Subcutaneous abdominal adipose tissue (tissue), 5 donors: ENCODE measurements at regions not wholly inside any gene's neighbourhood (a gene's known extent, or its start where the extent isn't known, plus 50 kb on each side); places are given as distances from the start of the nearest gene placed in this dataset.
"Not testable (repeated sequence)": the region's sequence is repeated elsewhere in the genome, so short reads cannot be mapped to it uniquely, and the experiment has no call there.

Source experiments
- H3K27ac ChIP-seq: one replicate; pipeline ENCODE4 v1.7.0; 2013; ENCODE audit warnings: low read depth, mild to moderate bottlenecking, inconsistent platforms, low read length, moderate library complexity
- H3K27me3 ChIP-seq, 5 donors: one replicate each; pipeline ENCODE4 v1.7.0; 2013; ENCODE audit warnings: low read length in 5 of 5, inconsistent platforms in 1 of 5; ENCODE audit not compliant: control insufficient read depth in 5 of 5, insufficient read depth in 4 of 5
- H3K36me3 ChIP-seq, 5 donors: one replicate each; pipeline ENCODE4 v1.7.0; 2013; ENCODE audit warnings: low read length in 5 of 5; ENCODE audit not compliant: control insufficient read depth in 5 of 5, insufficient read depth in 5 of 5
- H3K4me1 ChIP-seq, 5 donors: one replicate each; pipeline ENCODE4 v1.7.0; 2013; ENCODE audit warnings: low read length in 5 of 5, mild to moderate bottlenecking in 3 of 5, moderate library complexity in 1 of 5; ENCODE audit not compliant: control insufficient read depth in 5 of 5, insufficient read depth in 5 of 5
- H3K4me3 ChIP-seq, 5 donors: one replicate each; pipeline ENCODE4 v1.7.0; 2013; ENCODE audit warnings: low read length in 5 of 5, low read depth in 1 of 5
- H3K9ac ChIP-seq, 5 donors: one replicate each; pipeline ENCODE4 v1.7.0; 2013; ENCODE audit warnings: low read length in 5 of 5, mild to moderate bottlenecking in 4 of 5, moderate library complexity in 3 of 5
- H3K9me3 ChIP-seq, 5 donors: one replicate each; pipeline ENCODE4 v1.7.0; 2013; ENCODE audit warnings: low read length in 5 of 5; ENCODE audit not compliant: control insufficient read depth in 5 of 5
- donor health status: healthy.
- donor health status: healthy.
- donor health status: healthy.
- donor health status: healthy.
- donor health status: healthy.

DNA sequence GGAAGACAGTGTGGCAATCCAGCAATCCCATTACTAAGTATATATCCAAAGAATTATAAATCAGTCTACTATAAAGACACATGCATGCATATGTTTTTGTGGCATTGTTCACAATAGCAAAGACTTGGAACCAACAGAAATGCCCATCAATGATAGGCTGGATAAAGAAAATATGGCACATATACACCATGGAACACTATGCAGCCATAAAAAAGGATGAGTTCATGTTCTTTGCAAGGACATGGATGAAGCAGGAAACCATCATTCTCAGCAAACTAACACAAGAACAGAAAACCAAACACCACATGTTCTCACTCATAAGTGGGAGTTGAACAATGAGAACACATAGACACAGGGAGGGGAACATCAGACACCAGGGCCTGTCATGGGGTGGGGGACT lies 90.0 kb upstream of the EPB41L4A start:
- H3K27ac ChIP-seq, H3K4me1 ChIP-seq, H3K9me3 ChIP-seq, H3K9ac ChIP-seq, H3K27me3 ChIP-seq, H3K36me3 ChIP-seq, H3K4me3 ChIP-seq: not testable (repeated sequence)

DNA sequence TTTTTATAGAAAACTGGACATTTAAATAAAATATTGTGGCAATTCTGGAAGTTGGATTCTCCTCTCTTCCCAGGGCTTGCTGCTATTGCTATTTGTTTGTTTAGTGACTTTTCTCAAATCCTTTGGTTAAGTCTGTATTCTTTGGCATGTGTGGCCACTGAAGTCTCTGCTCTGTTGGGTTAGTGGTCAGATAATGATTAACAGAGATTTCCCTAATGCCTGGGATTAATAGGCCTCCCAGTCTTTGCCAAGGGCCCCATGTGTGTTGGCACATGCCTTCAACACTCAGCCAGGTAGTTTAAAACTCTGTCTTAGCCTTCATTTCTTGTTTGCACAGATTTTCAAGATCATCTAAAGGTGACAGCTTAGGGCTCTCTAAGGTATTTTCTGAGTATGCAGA lies 92.8 kb upstream of the EPB41L4A start:
- H3K36me3 ChIP-seq, result no peaks in the 10 kb centered on the region
- H3K4me3 ChIP-seq, result no peak overlapping the region
- peaks cover 0 to 9% (median 8%) of the 10 kb centered on the region in 5 donors for H3K9me3 ChIP-seq
- no peaks in the 10 kb centered on the region for H3K4me1 ChIP-seq
- no peak overlapping the region for H3K9ac ChIP-seq
- no peaks in the 10 kb centered on the region for H3K27me3 ChIP-seq
- no peak overlapping the region for H3K27ac ChIP-seq

DNA sequence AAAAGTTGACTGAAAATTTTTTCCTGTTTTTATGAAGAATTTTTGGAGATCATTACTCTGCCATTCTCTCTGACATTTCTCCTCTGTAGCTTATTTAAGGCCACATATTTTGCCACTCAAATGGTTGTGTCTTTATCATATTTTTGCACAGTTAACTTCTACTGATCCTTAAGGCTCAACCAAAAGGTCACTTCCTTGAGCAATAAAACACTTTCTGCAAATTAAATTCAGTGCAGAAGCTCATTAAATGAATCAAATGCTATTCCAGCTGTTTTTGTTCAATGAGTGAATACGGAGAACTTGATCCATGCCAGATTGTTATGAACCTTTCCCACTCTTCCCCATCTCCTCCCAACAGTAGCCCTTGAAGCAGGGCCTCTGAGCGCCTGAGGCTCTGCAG lies 93.8 kb upstream of the EPB41L4A start:
- Histone ChIP-seq H3K4me1 (no peaks in the 10 kb centered on the region), H3K27ac (no peak overlapping the region), H3K9ac (no peak overlapping the region), H3K27me3 (no peaks in the 10 kb centered on the region), H3K4me3 (no peak overlapping the region), H3K36me3 (no peaks in the 10 kb centered on the region), H3K9me3 (peaks cover 0 to 9% (median 8%) of the 10 kb centered on the region in 5 donors)

DNA sequence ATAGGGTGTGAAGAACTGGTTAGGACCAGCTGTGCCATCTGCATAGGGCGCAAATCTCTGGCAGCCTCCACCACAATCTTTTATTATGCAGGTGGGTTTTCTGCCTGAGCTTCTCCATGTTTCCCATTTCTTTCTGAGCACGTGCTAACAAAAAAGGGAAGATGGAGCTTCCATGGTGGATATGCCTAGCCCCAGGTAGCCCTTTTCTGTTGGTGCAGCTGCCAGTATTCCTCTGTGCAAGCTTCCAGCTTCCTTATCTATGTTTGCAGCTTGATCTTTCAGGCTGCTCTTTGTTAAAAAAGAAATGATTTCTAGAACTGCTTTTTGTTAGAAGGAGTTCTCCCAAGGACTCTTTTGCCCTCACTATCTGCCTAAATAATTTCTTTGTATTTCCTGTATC lies 95.0 kb upstream of the EPB41L4A start:
- no peaks in the 10 kb centered on the region for H3K36me3 ChIP-seq
- peaks cover 0 to 9% (median 8%) of the 10 kb centered on the region in 5 donors for H3K9me3 ChIP-seq
- no peak overlapping the region for H3K4me3 ChIP-seq
- no peaks in the 10 kb centered on the region for H3K27me3 ChIP-seq
- H3K27ac ChIP-seq, result no peak overlapping the region
- H3K4me1 ChIP-seq, result no peaks in the 10 kb centered on the region
- H3K9ac ChIP-seq, result no peak overlapping the region

DNA sequence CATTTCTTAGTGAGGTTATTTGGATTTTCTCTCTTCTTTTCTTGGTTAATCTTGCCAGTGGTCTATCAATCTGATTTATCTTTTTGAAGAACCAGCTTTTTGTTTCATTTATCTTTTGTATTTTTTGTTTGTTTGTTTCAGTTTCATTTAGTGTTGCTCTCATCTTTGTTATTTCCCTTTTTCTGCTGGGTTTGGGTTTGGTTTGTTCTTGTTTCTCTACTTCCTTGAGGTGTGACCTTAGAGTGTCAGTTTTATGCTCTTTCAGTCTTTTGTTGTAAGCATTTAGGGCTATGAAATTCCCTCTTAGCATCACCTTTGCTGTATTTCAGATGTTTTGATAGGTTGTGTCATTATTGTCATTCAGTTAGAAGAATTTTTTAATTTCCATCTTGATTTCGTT lies 101.4 kb upstream of the EPB41L4A start:
- H3K4me3 ChIP-seq, H3K9me3 ChIP-seq, H3K27ac ChIP-seq, H3K9ac ChIP-seq, H3K36me3 ChIP-seq, H3K27me3 ChIP-seq: not testable (repeated sequence)
- H3K4me1 ChIP-seq, result peaks cover 0 to 22% (median 15%) of the 10 kb centered on the region in 5 donors

DNA sequence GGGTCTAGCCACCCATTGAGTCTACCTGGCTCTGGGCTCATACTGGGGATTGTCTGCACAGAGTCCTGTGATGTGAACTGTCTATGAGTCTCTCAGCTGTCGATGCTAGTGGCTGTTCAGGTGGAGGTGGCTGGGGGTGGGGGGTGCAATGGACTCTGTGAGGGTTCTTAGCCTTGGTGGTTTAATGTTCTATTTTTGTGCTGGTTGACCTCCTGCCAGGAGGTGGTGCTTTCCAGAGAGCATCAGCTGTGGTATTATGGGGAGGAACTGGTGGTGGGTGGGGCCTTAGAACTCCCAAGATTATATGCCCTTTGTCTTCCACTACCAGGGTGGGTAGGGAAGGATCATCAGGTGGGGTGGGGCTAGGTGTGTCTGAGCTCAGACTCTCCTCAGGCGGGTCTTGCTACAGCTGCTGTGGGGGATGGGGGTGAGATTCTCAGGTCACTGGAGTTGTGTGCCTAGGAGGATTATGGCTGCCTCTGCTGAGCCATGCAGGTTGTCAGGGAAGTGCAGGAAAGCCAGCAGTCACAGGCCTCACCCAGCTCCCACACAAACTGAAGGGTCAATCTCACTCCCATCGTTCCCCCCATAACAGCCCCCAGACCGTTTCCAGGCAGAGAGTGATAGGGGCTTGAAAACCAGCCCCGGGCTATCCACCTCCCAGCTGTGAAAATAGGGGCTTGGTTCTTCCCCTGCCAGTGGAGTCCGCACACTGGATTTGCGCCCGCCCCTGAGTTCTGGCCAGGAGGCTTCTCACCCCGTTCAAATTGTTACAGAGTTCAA lies 104.0 kb upstream of the EPB41L4A start:
- not testable (repeated sequence) for H3K9me3 ChIP-seq, H3K9ac ChIP-seq, H3K36me3 ChIP-seq, H3K27me3 ChIP-seq
- H3K4me3 ChIP-seq, result peak overlapping the region in 2 of 5 donors; percentile 23 to 37
- peaks cover 0 to 35% (median 21%) of the 10 kb centered on the region in 5 donors for H3K4me1 ChIP-seq
- H3K27ac ChIP-seq, result peak overlapping the region; percentile 65

DNA sequence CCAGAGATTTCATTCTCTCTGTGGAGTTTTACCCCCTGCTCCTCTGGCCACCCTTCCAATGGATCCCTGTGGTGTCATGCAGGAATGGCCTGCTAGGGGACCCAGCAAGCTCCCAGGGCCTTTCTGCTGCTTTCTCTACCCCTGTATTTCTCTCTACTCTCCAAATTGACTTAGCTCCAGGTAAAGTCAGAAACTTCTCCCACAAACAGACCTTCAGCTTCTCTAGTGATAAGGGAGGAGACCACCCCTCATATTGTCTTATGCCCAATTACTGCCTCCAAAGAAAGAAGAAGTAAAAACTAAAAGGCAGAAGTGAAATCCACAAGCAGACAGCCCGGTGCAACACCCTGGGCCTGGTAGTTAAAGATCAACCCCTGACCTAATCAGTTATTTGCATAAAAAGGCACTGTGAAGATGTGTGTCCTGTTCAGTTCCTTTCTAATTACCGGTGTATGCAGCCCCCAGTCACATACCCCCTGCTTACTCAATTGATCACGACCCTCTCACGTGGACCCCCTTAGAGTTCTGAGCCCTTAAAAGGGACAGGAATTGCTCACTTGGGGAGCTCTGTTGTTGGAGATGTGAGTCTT lies 104.7 kb upstream of the EPB41L4A start:
- Histone ChIP-seq H3K4me3 (peak overlapping the region in 2 of 5 donors; percentile 7 to 37), H3K4me1 (peaks cover 0 to 41% (median 28%) of the 10 kb centered on the region in 5 donors), H3K27ac (peak overlapping the region; percentile 65)
- H3K9ac ChIP-seq, H3K9me3 ChIP-seq, H3K36me3 ChIP-seq, H3K27me3 ChIP-seq: not testable (repeated sequence)

DNA sequence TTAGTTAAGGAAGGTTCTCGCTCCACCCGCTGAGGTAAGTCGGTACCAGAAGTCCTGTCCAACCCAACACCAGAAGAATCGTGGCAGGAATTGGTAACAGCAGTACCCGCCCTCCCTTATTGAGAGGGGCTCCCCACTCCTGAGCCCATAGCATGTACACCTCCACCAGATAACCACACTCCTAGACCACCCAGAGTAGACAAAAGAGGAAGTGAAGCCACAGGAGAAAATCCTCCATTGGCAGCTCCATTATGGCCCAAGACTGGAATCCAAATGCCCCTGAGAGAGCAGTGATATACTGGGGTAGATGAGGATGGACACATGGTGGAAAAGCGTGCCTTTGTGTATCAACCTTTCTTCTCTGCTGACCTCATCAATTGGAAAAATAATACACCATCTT lies 106.1 kb upstream of the EPB41L4A start:
- Histone ChIP-seq H3K9ac (no peak overlapping the region), H3K27ac (no peak overlapping the region), H3K4me1 (peaks cover 0 to 48% (median 32%) of the 10 kb centered on the region in 5 donors), H3K36me3 (no peaks in the 10 kb centered on the region), H3K27me3 (no peaks in the 10 kb centered on the region), H3K9me3 (peaks cover 0 to 2% (median 0%) of the 10 kb centered on the region in 5 donors), H3K4me3 (no peak overlapping the region)

DNA sequence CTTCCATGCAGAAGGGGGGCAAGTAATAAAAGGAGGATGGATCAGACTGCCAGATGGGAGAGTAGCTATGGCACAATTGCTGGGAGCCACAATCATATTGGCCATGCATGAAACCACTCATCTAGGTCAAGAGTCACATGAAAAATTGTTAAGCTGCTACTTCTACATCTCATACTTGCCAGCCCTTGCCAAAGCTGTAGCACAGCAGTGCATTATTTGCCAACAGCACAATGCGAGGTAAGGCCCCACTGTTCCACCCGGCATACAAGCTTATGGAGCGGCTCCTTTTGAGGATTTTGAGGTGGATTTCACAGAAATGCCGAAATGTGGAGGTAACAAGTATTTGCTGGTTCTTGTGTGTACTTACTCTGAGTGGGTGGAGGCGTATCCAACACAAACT lies 109.9 kb upstream of the EPB41L4A start:
- Histone ChIP-seq H3K9ac (no peak overlapping the region), H3K27ac (peak overlapping the region; percentile 54), H3K4me3 (no peak overlapping the region), H3K4me1 (peaks cover 0 to 53% (median 29%) of the 10 kb centered on the region in 5 donors), H3K27me3 (no peaks in the 10 kb centered on the region), H3K36me3 (no peaks in the 10 kb centered on the region), H3K9me3 (peaks cover 0 to 2% (median 0%) of the 10 kb centered on the region in 5 donors)

DNA sequence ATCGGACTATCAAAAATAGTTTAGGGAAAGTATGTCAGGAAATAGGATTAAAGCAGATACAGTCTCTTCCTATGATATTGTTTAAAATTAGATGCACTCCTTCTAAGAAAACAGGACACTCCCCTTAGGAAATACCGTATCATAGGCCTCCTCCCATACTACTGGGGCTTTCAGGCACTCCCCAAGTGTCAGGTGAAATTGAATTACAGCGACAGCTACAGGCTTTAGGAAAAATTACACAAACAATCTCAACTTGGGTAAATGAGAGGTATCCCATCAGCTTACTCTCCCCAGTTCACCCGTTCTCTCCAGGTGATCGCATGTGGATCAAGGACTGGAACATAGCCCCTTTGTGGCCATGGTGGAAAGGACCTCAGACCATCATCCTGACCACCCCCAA lies 110.4 kb upstream of the EPB41L4A start:
- Histone ChIP-seq H3K27ac (peak overlapping the region; percentile 54), H3K9ac (no peak overlapping the region), H3K36me3 (no peaks in the 10 kb centered on the region), H3K4me1 (peaks cover 0 to 53% (median 31%) of the 10 kb centered on the region in 5 donors), H3K4me3 (no peak overlapping the region), H3K9me3 (no peaks in the 10 kb centered on the region), H3K27me3 (no peaks in the 10 kb centered on the region)
